Adrenal gland (tissue), 9 donors: ENCODE measurements at regions not wholly inside any gene's neighbourhood (a gene's known extent, or its start where the extent isn't known, plus 50 kb on each side); places are given as distances from the start of the nearest gene placed in this dataset.

ENCODE experiments used
- DNase-seq, 7 donors: peaks; one replicate each; pipeline ENCODE4 v3.0.0-alpha.2; 2019 to 2020
- H3K27ac ChIP-seq, 5 donors: fragments of 200-600 bp; sonication (generic) in 4 of 5; 1 replicate in 3 of 5; 2 replicates in 2 of 5; pipeline versions ENCODE4 v1.5.1 to v1.8.0; 2016 to 2020; ENCODE audit warnings: mild to moderate bottlenecking in 1 of 5
- H3K27me3 ChIP-seq: fragments of 200-600 bp; 2 replicates; pipeline ENCODE4 v1.8.0; 2021
- H3K36me3 ChIP-seq, 2 donors: fragments of 200-600 bp; replicated peaks in 1 of 2; 1 replicate in 1 of 2; 2 replicates in 1 of 2; pipeline versions ENCODE4 v1.5.1 to v1.8.0; 2018 to 2022
- H3K4me1 ChIP-seq, 2 donors: fragments of 200-600 bp; replicated peaks in 1 of 2; 1 replicate in 1 of 2; 2 replicates in 1 of 2; pipeline versions ENCODE4 v1.5.1 to v1.8.0; 2018 to 2021
- H3K4me3 ChIP-seq, 4 donors: fragments of 200-600 bp; sonication (generic) in 3 of 4; one replicate each; pipeline ENCODE4 v1.5.1; 2016 to 2018
- H3K9me3 ChIP-seq, 3 donors: fragments of 200-600 bp; sonication (generic) in 1 of 3; replicated peaks in 1 of 3; 1 replicate in 2 of 3; 2 replicates in 1 of 3; pipeline versions ENCODE4 v1.5.1 to v1.8.0; 2016 to 2021
- POLR2A ChIP-seq, 2 donors: fragments of 450-650 bp; IDR thresholded peaks; one replicate each; pipeline ENCODE4 v1.6.1; 2017; ENCODE audit warnings: antibody characterized with exemption in 2 of 2, mild to moderate bottlenecking in 2 of 2, moderate library complexity in 1 of 2
- WGBS, 4 donors: extraction: QIAGEN DNeasy Blood & Tissue Kit in 2 of 4; methylation state at CpG; one replicate each; pipeline versions ENCODE4 v1.1.5 to v1.1.7; 2013 to 2017; 5-methylcytosine and 5-hydroxymethylcytosine counted together
- intact Hi-C, 2 donors: fragments of 100-400 bp; cut with DNase I; formaldehyde crosslinking; loops; one replicate each; pipeline versions ENCODE4 v1.14.1 to v1.15.0; 2022 to 2023
- TF ChIP-seq, protein P1 (sequence below), 6 experiments: fragments of 450-650 bp in 4 of 6; fragments of 200-600 bp in 2 of 6; sonication (generic) in 1 of 6; IDR thresholded peaks; 1 replicate in 5 of 6; 2 replicates in 1 of 6; pipeline versions ENCODE4 v1.5.1 to v1.8.0; 2016 to 2021; ENCODE audit warnings: antibody characterized with exemption in 6 of 6, mild to moderate bottlenecking in 2 of 6, moderate library complexity in 1 of 6
- donor health status: healthy with polysubstance abuse.
- donor health status: Bipolar disorder and iron deficiency.
- donor health status: DM: yes; HTN: yes; CAD: no.
- donor health status: DM: no; HTN: no; CAD: no.
- donor health status: DM: no; HTN: no; CAD: no.

DNA sequence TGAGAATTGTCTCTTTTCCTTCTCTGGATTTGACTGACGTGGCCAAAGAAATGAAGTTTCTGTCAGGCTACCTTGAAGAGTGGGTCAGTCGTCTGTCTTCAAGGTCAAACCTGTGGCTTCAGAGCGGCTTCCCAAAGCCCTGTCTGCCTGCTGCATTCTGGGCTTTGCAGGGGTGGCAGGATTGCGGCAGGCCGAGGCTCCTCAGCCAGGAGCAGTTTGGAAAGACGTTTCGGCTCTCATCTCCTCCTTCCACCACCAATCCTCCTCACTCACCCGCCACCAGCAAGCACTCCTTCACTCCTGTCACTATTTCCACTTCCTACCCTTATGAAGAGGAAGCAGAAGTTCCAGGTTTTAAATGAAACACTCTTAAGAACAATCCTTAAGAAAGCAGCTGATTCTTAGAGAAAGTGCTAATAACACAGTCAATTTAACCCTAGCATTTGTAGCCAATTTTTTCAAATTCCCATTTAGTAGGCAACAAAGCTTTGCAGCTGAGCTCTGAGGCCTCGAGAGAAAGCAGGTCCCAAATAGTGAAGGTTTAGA is 351.7 kb downstream of the ZNF608 start:
- peaks cover 0 to 7% (median 7%) of the 10 kb centered on the region in 3 donors for H3K9me3 ChIP-seq
- WGBS, 4 donors: 74 to 78% (median 78%) methylated on average over 8 to 9 of the region's 9 CpGs
- H3K4me1 ChIP-seq: no peaks in the 10 kb centered on the region
- H3K27ac ChIP-seq: no peak overlapping the region
- TF ChIP-seq, protein P1, sequence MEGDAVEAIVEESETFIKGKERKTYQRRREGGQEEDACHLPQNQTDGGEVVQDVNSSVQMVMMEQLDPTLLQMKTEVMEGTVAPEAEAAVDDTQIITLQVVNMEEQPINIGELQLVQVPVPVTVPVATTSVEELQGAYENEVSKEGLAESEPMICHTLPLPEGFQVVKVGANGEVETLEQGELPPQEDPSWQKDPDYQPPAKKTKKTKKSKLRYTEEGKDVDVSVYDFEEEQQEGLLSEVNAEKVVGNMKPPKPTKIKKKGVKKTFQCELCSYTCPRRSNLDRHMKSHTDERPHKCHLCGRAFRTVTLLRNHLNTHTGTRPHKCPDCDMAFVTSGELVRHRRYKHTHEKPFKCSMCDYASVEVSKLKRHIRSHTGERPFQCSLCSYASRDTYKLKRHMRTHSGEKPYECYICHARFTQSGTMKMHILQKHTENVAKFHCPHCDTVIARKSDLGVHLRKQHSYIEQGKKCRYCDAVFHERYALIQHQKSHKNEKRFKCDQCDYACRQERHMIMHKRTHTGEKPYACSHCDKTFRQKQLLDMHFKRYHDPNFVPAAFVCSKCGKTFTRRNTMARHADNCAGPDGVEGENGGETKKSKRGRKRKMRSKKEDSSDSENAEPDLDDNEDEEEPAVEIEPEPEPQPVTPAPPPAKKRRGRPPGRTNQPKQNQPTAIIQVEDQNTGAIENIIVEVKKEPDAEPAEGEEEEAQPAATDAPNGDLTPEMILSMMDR (IDR thresholded peaks at IDR 0.05): no peak
- TF ChIP-seq POLR2A (IDR thresholded peaks at IDR 0.05): no peak
- no peaks in the 10 kb centered on the region for H3K27me3 ChIP-seq
- H3K4me3 ChIP-seq: no peak overlapping the region
- intact Hi-C loops: no loop called here
- no peak for DNase-seq
- H3K36me3 ChIP-seq: no peaks in the 10 kb centered on the region

DNA sequence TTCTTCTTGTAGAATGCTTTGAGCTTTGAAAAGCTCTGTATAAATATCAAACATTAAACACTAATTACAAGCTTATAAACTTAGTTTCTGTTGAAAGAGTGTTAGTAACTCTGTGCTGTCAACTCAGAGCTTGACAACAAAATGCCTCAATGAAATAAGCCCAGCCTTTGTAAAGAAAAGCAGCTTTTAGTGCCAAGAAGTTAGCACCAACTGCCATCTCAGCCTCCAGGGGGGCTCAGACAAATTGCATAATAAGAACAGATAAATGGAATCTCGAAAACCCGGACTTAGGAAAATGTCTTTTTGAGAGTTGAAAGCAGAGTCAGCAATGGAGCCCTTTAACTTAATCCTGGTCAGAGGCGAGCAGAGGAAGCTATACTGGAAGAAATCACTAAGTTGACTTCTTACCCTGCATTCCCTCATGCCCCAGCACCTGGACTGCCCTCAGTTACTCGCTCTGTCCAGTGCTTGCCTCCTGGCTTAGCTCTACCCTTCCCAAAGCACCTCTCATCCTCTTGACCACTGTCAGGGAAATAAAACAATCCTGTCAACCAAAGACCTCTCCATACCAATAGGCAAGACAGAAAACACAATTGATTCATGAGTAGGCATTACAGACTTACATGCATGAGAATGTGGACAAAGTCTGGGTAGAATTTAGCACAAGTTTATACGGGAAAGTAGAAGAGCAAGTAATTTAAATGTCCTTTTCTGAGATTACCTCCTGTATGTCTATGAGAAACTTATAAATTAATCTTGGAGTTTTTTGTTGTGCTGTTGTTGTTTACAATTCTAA is 352.7 kb downstream of the ZNF608 start:
- intact Hi-C loops: no loop called here
- TF ChIP-seq POLR2A (IDR thresholded peaks at IDR 0.05): no peak
- TF ChIP-seq, protein P1 (IDR thresholded peaks at IDR 0.05): no peak
- H3K4me1 ChIP-seq: no peaks in the 10 kb centered on the region
- H3K9me3 ChIP-seq: peaks cover 0 to 7% (median 7%) of the 10 kb centered on the region in 3 donors
- no peak overlapping the region for H3K4me3 ChIP-seq
- H3K27ac ChIP-seq: no peak overlapping the region
- DNase-seq: no peak
- WGBS, 4 donors: 85 to 90% (median 87%) methylated on average over 5 of the region's 5 CpGs
- no peaks in the 10 kb centered on the region for H3K36me3 ChIP-seq
- no peaks in the 10 kb centered on the region for H3K27me3 ChIP-seq

DNA sequence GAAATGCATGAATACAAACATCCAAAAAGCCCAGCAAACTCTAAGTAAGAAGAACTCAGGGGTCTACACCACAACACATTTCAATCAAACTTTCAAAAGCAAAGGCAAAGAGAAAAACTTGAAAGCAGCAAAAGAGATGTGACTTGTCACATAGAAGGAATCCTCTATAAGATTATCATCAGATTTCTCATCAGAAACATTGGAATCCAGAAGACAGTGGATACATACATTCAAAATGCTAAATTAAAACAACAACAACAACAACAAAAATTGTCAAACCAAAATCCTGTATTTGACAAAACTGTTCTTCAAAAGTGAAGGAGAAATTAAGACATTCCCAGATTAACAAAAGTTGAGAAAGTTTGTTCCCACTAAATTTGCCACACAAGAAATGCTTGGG is 362.7 kb downstream of the ZNF608 start:
- no peaks in the 10 kb centered on the region for H3K27me3 ChIP-seq
- H3K4me1 ChIP-seq: no peaks in the 10 kb centered on the region
- DNase-seq: no peak
- TF ChIP-seq, protein P1 (IDR thresholded peaks at IDR 0.05): no peak
- TF ChIP-seq POLR2A (IDR thresholded peaks at IDR 0.05): no peak
- H3K4me3 ChIP-seq: no peak overlapping the region
- no peaks in the 10 kb centered on the region for H3K36me3 ChIP-seq
- H3K9me3 ChIP-seq: peaks cover 0 to 8% (median 0%) of the 10 kb centered on the region in 3 donors
- H3K27ac ChIP-seq: no peak overlapping the region
- intact Hi-C loops: no loop called here

GRCh38 chr5:124377386-124377785 is 369.1 kb downstream of the ZNF608 start:
- 87 to 100% (median 88%) methylated on average over 1 of the region's 1 CpG for WGBS, 4 donors
- Histone ChIP-seq H3K27me3 (no peaks in the 10 kb centered on the region), H3K4me1 (no peaks in the 10 kb centered on the region), H3K36me3 (no peaks in the 10 kb centered on the region), H3K9me3 (no peaks in the 10 kb centered on the region), H3K4me3 (no peak overlapping the region), H3K27ac (no peak overlapping the region)
- TF ChIP-seq POLR2A (IDR thresholded peaks at IDR 0.05): no peak
- TF ChIP-seq, protein P1 (IDR thresholded peaks at IDR 0.05): no peak
- intact Hi-C loops: no loop called here
- no peak for DNase-seq
